ENCODE measurements at regions not wholly inside any gene's neighbourhood (a gene's known extent, or its start where the extent isn't known, plus 50 kb on each side); places are given as distances from the start of the nearest gene placed in this dataset.

DNA sequence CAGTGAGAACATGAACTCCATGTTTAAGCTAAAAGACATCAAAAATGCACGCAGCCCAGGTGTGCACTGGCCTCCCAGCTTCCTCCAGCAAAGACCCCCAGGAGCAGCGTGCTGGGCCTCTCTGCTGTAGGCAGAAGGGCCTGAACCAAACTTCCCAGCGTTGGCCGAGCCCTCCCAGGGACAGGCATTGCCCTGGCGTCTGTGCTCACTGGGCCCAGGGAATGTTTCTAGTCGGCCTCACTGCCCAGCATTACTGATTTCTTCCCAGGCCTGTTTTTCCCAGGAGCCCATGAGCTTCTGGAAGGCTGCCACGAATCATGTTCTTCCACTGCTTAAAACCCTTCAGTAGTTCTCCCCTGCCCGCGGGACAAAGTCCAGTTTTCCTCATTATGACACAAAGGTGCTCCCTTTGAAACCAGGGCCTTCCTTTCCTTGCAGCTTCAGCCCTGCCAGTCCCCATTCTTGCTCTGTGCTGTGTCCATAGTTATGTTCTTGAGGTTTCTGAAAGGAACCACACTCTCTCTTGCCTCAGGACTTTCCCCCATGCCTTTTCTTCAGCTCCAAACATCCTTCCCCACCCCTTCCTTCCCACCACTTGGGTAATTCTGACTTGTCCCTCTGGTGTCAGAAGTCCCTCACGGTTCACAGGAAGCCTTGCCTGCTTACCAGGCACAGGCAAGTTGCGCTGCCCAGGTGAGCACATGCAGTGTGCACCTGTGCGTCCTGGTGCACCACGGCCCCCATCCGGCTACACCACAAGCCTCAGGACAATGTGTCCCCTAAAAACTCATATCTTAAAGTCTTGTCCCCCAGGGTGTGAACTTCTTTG is 93.4 kb upstream of the ENPP6 start:
- TF ChIP-seq, protein P1, sequence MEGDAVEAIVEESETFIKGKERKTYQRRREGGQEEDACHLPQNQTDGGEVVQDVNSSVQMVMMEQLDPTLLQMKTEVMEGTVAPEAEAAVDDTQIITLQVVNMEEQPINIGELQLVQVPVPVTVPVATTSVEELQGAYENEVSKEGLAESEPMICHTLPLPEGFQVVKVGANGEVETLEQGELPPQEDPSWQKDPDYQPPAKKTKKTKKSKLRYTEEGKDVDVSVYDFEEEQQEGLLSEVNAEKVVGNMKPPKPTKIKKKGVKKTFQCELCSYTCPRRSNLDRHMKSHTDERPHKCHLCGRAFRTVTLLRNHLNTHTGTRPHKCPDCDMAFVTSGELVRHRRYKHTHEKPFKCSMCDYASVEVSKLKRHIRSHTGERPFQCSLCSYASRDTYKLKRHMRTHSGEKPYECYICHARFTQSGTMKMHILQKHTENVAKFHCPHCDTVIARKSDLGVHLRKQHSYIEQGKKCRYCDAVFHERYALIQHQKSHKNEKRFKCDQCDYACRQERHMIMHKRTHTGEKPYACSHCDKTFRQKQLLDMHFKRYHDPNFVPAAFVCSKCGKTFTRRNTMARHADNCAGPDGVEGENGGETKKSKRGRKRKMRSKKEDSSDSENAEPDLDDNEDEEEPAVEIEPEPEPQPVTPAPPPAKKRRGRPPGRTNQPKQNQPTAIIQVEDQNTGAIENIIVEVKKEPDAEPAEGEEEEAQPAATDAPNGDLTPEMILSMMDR (IDR thresholded peaks at IDR 0.05; ENCODE audit: low read depth, low read length): no peak
- no peak for TF ChIP-seq EZH2phosphoT487 (IDR thresholded peaks at IDR 0.05; ENCODE audit: low read depth)
- H3K4me1 ChIP-seq (ENCODE audit: low read length): peaks cover 65% of the 10 kb centered on the region
- H3K36me3 ChIP-seq (replicated peaks; ENCODE audit: low read depth, low read length): no peaks in the 10 kb centered on the region
- H3K4me3 ChIP-seq (ENCODE audit: low read length): no peak overlapping the region
- H2AFZ ChIP-seq (ENCODE audit: low read depth, low read length): no peak overlapping the region
- no peak overlapping the region for H3K9ac ChIP-seq (ENCODE audit: low read length)
- peak overlapping the region; percentile 21; the same call in 1 of the 2 replicates for H3K27ac ChIP-seq (ENCODE audit: low read length)
- no peaks in the 10 kb centered on the region for H4K20me1 ChIP-seq (ENCODE audit: insufficient read depth, low read length)
- H3K27me3 ChIP-seq (ENCODE audit: low read depth, low read length): no peaks in the 10 kb centered on the region
- no peaks in the 10 kb centered on the region for H3K79me2 ChIP-seq (ENCODE audit: low read length)
- no peaks in the 10 kb centered on the region for H3K9me3 ChIP-seq (ENCODE audit: insufficient read depth, low read length)
- H3K4me2 ChIP-seq (ENCODE audit: low read length): no peak overlapping the region; the same call in 1 of the 2 replicates

DNA sequence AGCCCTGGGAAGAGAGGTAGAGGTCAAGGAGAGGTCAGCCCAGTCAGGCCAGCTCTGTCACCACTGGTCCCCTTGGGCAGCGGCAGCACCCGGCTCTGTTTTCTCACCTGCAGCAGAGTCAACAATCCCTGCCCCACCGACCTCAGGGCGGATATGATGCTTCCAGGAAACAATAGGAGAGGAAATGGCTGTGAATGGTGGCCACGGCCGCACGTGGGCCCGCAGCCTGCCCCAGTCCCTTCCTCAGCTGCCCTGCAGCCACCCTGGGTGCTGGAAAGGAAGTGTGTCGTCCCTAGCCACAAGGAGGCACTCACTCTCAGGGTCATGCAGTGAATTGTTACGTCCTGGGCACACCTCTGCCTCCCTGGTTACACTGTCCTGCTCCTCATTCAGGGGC is 92.5 kb upstream of the ENPP6 start:
- Histone ChIP-seq H3K27me3 (ENCODE audit: low read depth, low read length) (no peaks in the 10 kb centered on the region), H3K4me3 (ENCODE audit: low read length) (no peak overlapping the region), H3K9ac (ENCODE audit: low read length) (no peak overlapping the region), H3K79me2 (ENCODE audit: low read length) (no peaks in the 10 kb centered on the region), H3K27ac (ENCODE audit: low read length) (no peak overlapping the region), H3K9me3 (ENCODE audit: insufficient read depth, low read length) (no peaks in the 10 kb centered on the region), H2AFZ (ENCODE audit: low read depth, low read length) (no peak overlapping the region), H3K4me2 (ENCODE audit: low read length) (no peak overlapping the region), H3K36me3 (replicated peaks; ENCODE audit: low read depth, low read length) (no peaks in the 10 kb centered on the region), H3K4me1 (ENCODE audit: low read length) (peaks cover 57% of the 10 kb centered on the region), H4K20me1 (ENCODE audit: insufficient read depth, low read length) (no peaks in the 10 kb centered on the region)
- TF ChIP-seq EZH2phosphoT487 (IDR thresholded peaks at IDR 0.05; ENCODE audit: low read depth): no peak
- TF ChIP-seq, protein P1 (IDR thresholded peaks at IDR 0.05; ENCODE audit: low read depth, low read length): peak; percentile 7; the same call in 1 of the 2 replicates

DNA sequence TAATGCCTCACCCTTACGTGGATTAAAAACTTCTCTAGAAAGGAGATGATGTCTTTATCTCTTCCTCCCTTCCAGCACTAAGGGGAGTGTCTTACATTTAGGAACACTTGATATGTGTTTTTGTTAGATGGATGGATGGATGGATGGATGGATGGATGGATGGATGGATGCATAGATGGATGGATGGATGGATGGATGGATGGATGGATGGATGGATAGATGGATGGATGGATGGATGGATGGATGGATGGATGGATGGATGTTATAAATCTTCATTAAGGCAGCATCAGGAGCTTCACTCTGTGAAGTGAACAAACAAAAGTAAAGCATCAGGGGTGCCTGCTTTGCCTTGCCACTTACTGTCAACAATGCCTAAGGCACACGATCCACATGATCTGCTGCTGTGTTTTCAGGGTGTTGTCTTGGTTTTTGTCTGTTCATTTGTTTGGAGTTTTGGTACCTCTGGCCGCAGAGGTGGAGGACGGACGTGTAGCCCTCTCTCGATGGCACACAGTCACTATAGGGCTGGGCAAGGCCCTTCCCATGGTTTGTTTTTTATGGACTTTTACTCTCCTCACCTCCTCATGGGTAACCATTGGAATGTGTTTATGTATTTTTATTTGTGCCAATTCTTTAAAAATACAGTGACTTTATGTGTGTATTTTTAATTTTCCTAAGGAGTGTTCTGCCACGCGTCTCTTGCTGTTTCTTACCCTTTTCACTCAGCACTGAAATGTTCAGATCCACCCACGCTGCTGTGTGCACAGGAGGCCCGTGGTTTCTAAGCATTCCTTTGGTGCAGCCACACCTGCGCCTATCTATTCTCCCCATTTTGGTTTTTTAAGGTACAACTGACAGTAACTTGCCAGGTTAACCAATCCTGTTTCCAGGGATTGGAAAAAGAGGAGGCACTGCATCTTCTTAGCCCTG is 91.8 kb upstream of the ENPP6 start:
- Histone ChIP-seq H3K36me3 (replicated peaks; ENCODE audit: low read depth, low read length) (no peaks in the 10 kb centered on the region), H4K20me1 (ENCODE audit: insufficient read depth, low read length) (no peaks in the 10 kb centered on the region), H3K4me2 (ENCODE audit: low read length) (no peak overlapping the region), H3K27ac (ENCODE audit: low read length) (no peak overlapping the region), H3K4me1 (ENCODE audit: low read length) (peaks cover 50% of the 10 kb centered on the region), H3K4me3 (ENCODE audit: low read length) (no peak overlapping the region), H3K9ac (ENCODE audit: low read length) (no peak overlapping the region), H2AFZ (ENCODE audit: low read depth, low read length) (no peak overlapping the region), H3K79me2 (ENCODE audit: low read length) (no peaks in the 10 kb centered on the region), H3K27me3 (ENCODE audit: low read depth, low read length) (no peaks in the 10 kb centered on the region), H3K9me3 (ENCODE audit: insufficient read depth, low read length) (no peaks in the 10 kb centered on the region)
- TF ChIP-seq, protein P1 (IDR thresholded peaks at IDR 0.05; ENCODE audit: low read depth, low read length): no peak
- TF ChIP-seq EZH2phosphoT487 (IDR thresholded peaks at IDR 0.05; ENCODE audit: low read depth): no peak

- H4K20me1 ChIP-seq (ENCODE audit: insufficient read depth, low read length): no peaks in the 10 kb centered on the region
- TF ChIP-seq EZH2phosphoT487 (IDR thresholded peaks at IDR 0.05; ENCODE audit: low read depth): no peak
- TF ChIP-seq, protein P1 (IDR thresholded peaks at IDR 0.05; ENCODE audit: low read depth, low read length): no peak
- no peak overlapping the region for H3K4me3 ChIP-seq (ENCODE audit: low read length)
- H3K4me1 ChIP-seq (ENCODE audit: low read length): peaks cover 25% of the 10 kb centered on the region
- H3K4me2 ChIP-seq (ENCODE audit: low read length): no peak overlapping the region
- H3K36me3 ChIP-seq (replicated peaks; ENCODE audit: low read depth, low read length): no peaks in the 10 kb centered on the region
- H3K79me2 ChIP-seq (ENCODE audit: low read length): no peaks in the 10 kb centered on the region
- no peaks in the 10 kb centered on the region for H3K9me3 ChIP-seq (ENCODE audit: insufficient read depth, low read length)
- H3K9ac ChIP-seq (ENCODE audit: low read length): no peak overlapping the region
- no peaks in the 10 kb centered on the region for H3K27me3 ChIP-seq (ENCODE audit: low read depth, low read length)
- H2AFZ ChIP-seq (ENCODE audit: low read depth, low read length): no peak overlapping the region
- H3K27ac ChIP-seq (ENCODE audit: low read length): no peak overlapping the region
Observed at GRCh38 chr4:184306949-184307348, 89.3 kb upstream of the ENPP6 start.
